ENCODE measurements at regions not wholly inside any gene's neighbourhood (a gene's known extent, or its start where the extent isn't known, plus 50 kb on each side); places are given as distances from the start of the nearest gene placed in this dataset.

DNA sequence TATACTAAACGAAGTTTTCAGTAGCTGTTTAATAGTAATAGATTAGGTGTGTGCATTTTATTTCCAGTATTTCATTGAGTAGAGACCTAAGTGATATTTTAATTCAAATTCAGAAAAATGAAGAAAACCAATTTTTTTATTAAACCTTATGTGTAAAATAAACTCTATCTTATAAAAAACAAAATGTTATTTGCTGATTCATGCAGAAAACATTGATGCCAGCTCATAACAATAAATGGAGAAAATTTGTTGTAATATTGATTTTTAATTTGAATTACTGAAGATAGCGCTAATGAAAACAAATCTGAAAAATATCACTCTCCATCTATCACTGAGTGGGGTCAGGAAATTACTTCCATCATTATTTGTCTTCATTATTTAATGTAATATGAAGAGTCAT lies 1177.8 kb upstream of the SEMA6A start:
- Histone ChIP-seq H3K27ac (ENCODE audit: insufficient read length, low read depth, low read length) (no peak overlapping the region), H2BK20ac (ENCODE audit: low read depth, low read length, poor library complexity, severe bottlenecking) (no peak overlapping the region), H2BK12ac (ENCODE audit: insufficient read length, low read depth, low read length) (no peak overlapping the region), H3K18ac (ENCODE audit: insufficient read length, low read depth, low read length) (no peak overlapping the region), H3K14ac (ENCODE audit: insufficient read depth, low read length) (no peak overlapping the region), H4K20me1 (ENCODE audit: control insufficient read depth, insufficient read depth, insufficient read length) (no peaks in the 10 kb centered on the region), H3K4me2 (ENCODE audit: insufficient read depth, insufficient read length, low read length) (no peak overlapping the region), H3K23ac (ENCODE audit: insufficient read length, low read depth, low read length) (no peak overlapping the region), H2AFZ (ENCODE audit: low read length) (no peak overlapping the region), H4K5ac (ENCODE audit: insufficient read length, low read depth, low read length) (no peak overlapping the region), H2BK5ac (ENCODE audit: insufficient read length, low read length) (no peak overlapping the region), H3K4me1 (ENCODE audit: insufficient read depth, low read length) (peaks cover 1% of the 10 kb centered on the region; the same call in 1 of the 2 replicates), H3K56ac (ENCODE audit: insufficient read length, low read depth, low read length) (no peak overlapping the region), H3K27me3 (ENCODE audit: insufficient read depth, low read length) (no peaks in the 10 kb centered on the region), H3K9ac (ENCODE audit: extremely low read depth, insufficient read length, low read length) (no peak overlapping the region), H3K23me2 (ENCODE audit: insufficient read length, low read depth, low read length, poor library complexity, severe bottlenecking) (no peaks in the 10 kb centered on the region), H3K79me2 (ENCODE audit: insufficient read depth, low read length) (no peaks in the 10 kb centered on the region), H3K4ac (ENCODE audit: low read depth, low read length) (no peak overlapping the region), H2BK15ac (ENCODE audit: low read depth, low read length) (no peak overlapping the region), H3K9me3 (ENCODE audit: control insufficient read depth, low read depth, low read length) (no peaks in the 10 kb centered on the region), H4K8ac (replicated peaks; ENCODE audit: insufficient read length, low read depth, low read length) (no peak overlapping the region), H3T11ph (ENCODE audit: low read length) (no peak overlapping the region), H4K91ac (ENCODE audit: insufficient read length, low read depth, low read length) (no peak overlapping the region), H3K79me1 (ENCODE audit: insufficient read depth, low read depth, low read length, poor library complexity, severe bottlenecking) (no peaks in the 10 kb centered on the region), H2AK5ac (ENCODE audit: insufficient read length, low read length) (no peak overlapping the region), H2BK120ac (ENCODE audit: low read depth, low read length, poor library complexity, severe bottlenecking) (no peak overlapping the region)
- Mint-ChIP-seq H3K9me3 (peaks cover 0 to 2% of the 10 kb centered on the region in 2 experiments; a peak in 3 of 5 replicates), H3K4me3 (no peak overlapping the region), H3K27ac (no peak overlapping the region), H3K27me3 (ENCODE audit: low read depth) (no peaks in the 10 kb centered on the region), H3K36me3 (ENCODE audit: insufficient read depth in 1 of 3, low read depth in 3 of 3) (peaks cover 2 to 5% (median 4%) of the 10 kb centered on the region in 3 experiments; a peak in 4 of 7 replicates), H3K4me1 (peaks cover 13 to 14% of the 10 kb centered on the region in 2 experiments)
- no peak for DNase-seq
- no CpG with 5 or more reads among the region's 2 CpGs for WGBS (ENCODE audit: extremely low coverage, insufficient read length, low lambda C conversion rate)
- TF ChIP-seq, protein P1, sequence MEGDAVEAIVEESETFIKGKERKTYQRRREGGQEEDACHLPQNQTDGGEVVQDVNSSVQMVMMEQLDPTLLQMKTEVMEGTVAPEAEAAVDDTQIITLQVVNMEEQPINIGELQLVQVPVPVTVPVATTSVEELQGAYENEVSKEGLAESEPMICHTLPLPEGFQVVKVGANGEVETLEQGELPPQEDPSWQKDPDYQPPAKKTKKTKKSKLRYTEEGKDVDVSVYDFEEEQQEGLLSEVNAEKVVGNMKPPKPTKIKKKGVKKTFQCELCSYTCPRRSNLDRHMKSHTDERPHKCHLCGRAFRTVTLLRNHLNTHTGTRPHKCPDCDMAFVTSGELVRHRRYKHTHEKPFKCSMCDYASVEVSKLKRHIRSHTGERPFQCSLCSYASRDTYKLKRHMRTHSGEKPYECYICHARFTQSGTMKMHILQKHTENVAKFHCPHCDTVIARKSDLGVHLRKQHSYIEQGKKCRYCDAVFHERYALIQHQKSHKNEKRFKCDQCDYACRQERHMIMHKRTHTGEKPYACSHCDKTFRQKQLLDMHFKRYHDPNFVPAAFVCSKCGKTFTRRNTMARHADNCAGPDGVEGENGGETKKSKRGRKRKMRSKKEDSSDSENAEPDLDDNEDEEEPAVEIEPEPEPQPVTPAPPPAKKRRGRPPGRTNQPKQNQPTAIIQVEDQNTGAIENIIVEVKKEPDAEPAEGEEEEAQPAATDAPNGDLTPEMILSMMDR (conservative IDR thresholded peaks at IDR 0.05) = no peak
